SJSA1 (cell line): ENCODE measurements at regions not wholly inside any gene's neighbourhood (a gene's known extent, or its start where the extent isn't known, plus 50 kb on each side); places are given as distances from the start of the nearest gene placed in this dataset.
"Not testable (repeated sequence)": the region's sequence is repeated elsewhere in the genome, so short reads cannot be mapped to it uniquely, and the experiment has no call there.

Experiments used
- DNase-seq, 2 experiments: peaks; one replicate each; pipeline ENCODE4 v3.0.0-alpha.2; 2015 to 2020; ENCODE audit warnings: low spot score in 2 of 2, low read depth in 1 of 2
- H3K27ac ChIP-seq: fragments of 250-450 bp; sonication (Bioruptor Pico); 2 replicates; pipeline ENCODE4 v1.5.1; 2020; ENCODE audit warnings: mild to moderate bottlenecking, moderate library complexity
- H3K27me3 ChIP-seq: fragments of 250-450 bp; sonication (Bioruptor Pico); replicated peaks from 2 replicates; pipeline ENCODE4 v1.5.1; 2020; ENCODE audit warnings: mild to moderate bottlenecking, moderate library complexity
- H3K36me3 ChIP-seq: fragments of 250-450 bp; sonication (Bioruptor Pico); 2 replicates; pipeline ENCODE4 v1.5.1; 2020; ENCODE audit warnings: mild to moderate bottlenecking
- H3K4me1 ChIP-seq: fragments of 250-450 bp; sonication (Bioruptor Pico); replicated peaks from 2 replicates; pipeline ENCODE4 v1.6.1; 2021; ENCODE audit warnings: mild to moderate bottlenecking
- H3K4me3 ChIP-seq: fragments of 250-450 bp; sonication (Bioruptor Pico); 2 replicates; pipeline ENCODE4 v1.5.1; 2020; ENCODE audit warnings: mild to moderate bottlenecking
- H3K9me3 ChIP-seq: fragments of 250-450 bp; sonication (Bioruptor Pico); replicated peaks from 2 replicates; pipeline ENCODE4 v1.5.1; 2020; ENCODE audit warnings: mild to moderate bottlenecking

DNA sequence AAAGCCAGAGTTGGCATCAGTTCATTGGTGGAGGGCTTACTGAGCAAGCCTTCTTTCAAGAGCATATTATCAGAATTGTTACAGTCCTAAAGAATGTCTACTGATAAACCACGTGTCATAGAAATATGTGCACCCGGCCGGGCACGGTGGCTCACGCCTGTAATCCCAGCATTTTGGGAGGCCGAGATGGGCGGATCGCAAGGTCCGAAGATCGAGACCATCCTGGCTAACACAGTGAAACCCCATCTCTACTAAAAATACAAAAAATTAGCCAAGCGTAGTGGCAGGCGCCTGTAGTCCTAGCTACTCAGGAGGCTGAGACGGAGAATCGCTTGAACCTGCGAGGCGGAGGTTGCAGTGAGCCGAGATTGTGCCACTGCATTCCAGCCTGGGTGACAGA lies 66.4 kb upstream of the SLC66A3 start:
- H3K36me3 ChIP-seq, H3K27ac ChIP-seq, H3K27me3 ChIP-seq, H3K4me3 ChIP-seq, H3K4me1 ChIP-seq, H3K9me3 ChIP-seq: not testable (repeated sequence)
- DNase-seq = peak in 1 of 2 experiments; percentile 15

DNA sequence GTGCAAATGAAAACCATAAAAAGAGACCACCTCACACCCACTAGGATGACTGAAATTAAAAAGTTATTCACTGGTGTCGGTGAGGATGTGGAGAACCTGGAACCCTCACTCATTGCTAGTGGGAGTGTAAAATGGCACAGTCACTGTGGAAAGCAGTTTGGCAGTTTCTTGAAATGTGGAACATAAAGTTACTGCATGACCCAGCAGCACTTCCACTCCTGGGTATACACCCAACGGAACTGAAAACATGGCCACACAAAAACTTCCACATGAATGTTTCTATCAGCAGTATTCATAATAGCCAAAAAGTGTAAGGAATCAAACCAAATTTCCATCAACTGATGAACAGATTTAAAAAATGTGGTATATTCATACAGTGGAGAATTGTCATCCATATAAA lies 65.1 kb upstream of the SLC66A3 start:
- H3K27me3 ChIP-seq = no peaks in the 10 kb centered on the region
- peak in 1 of 2 experiments; percentile 14 for DNase-seq
- H3K36me3 ChIP-seq = no peaks in the 10 kb centered on the region
- no peak overlapping the region for H3K27ac ChIP-seq
- H3K9me3 ChIP-seq = no peaks in the 10 kb centered on the region; the same call in 1 of the 2 replicates
- H3K4me3 ChIP-seq = no peak overlapping the region
- peaks cover 9% of the 10 kb centered on the region for H3K4me1 ChIP-seq

DNA sequence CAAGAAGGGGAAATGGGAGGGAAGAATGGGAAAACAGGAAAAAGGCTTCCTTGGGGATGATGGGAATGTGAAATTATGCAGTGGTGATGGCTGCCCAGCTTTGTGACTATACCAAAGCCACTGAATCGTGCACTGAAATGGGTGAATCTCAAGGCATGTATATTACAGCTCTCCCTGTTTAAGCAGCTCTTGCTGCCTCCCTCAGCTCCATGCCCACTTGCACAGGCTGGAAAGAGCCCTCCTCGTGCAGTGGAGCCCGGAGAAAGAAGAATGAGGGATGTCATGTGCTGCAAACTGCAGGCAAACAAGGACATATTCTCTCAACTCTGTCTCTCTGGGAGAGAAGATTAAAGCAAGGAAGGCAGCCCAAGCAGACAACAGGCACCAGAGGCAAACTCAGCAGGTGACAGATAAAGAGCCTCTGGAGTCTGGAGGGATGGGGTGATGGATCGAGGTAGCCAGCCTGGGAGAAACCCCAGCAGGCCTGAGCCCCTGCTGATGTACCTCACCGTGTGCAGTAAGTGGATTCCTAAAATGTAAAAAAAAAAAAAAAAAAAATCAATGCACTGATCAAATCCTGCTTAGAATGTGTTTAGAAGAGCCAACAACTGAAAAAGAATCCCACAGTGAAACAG lies 62.4 kb upstream of the SLC66A3 start:
- no peak overlapping the region for H3K27ac ChIP-seq
- H3K9me3 ChIP-seq = no peaks in the 10 kb centered on the region; the same call in 1 of the 2 replicates
- H3K36me3 ChIP-seq = no peaks in the 10 kb centered on the region
- no peaks in the 10 kb centered on the region for H3K27me3 ChIP-seq
- DNase-seq = peak in 1 of 2 experiments; percentile 12
- H3K4me3 ChIP-seq = no peak overlapping the region
- H3K4me1 ChIP-seq = peaks cover 8% of the 10 kb centered on the region

DNA sequence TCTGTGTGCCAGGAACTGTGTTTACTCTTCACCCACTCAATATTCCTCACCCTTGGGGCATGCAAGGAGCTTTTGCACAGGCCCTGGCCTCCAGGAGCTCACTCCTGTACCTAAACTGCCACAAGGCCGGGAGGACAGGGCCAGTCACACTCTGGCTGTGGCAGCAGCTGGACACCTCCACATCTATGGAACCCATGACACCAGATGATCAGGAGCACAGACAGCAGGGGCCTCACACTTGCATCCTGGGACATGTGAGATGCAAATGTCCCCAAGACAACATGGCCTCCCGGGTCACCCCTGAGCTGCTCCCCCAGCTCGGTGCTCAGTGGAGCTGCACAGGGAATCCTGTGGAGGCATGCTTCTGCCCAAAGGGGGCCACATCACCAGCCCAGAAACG lies 61.8 kb upstream of the SLC66A3 start:
- H3K27me3 ChIP-seq = no peaks in the 10 kb centered on the region

DNA sequence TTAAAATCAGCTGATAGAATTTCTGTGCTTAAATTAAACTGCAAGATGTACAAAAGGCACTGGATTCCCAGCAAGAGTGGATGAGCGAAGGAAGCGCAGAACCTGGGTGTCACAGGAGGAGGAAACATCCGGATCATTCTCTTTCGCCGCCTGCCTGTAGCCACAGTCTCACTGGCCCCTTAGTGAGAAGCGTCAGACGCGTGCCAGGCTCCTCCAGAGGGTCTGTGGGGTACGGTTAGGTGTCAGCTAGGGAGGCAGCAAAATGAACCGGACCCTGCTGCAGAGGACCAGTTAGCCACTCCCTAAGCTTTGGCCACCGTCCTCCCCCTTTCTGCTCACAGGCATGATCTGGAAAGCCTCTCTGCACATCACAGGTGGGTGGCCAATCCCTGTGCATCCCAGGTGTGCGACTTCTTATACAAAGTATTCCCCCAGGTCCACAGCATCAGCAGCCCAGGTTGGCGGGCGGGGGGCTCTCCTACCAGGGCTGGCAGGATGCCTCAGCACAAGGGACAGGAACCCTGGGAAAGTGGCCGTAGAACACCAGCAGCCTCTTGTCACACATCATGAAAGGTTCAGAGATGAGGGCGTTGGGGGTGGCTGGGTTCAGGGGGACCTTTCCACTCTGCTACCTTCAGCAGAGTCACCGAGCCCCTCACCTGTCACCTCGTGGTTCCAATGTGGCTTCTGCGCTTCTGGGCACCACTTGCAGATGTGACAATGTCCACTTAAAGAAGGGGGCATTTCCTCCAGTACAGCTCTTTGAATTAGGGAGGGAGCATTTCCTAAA lies 61.1 kb upstream of the SLC66A3 start:
- Histone ChIP-seq H3K36me3 (no peaks in the 10 kb centered on the region), H3K9me3 (no peaks in the 10 kb centered on the region; the same call in 1 of the 2 replicates), H3K27me3 (no peaks in the 10 kb centered on the region), H3K4me1 (peaks cover 8% of the 10 kb centered on the region), H3K4me3 (no peak overlapping the region), H3K27ac (no peak overlapping the region)
- DNase-seq = peak in 1 of 2 experiments; percentile 34

More for the DNA sequence above, 61.8 kb upstream of the SLC66A3 start:
- DNase-seq = peak in 1 of 2 experiments; percentile 19
- Histone ChIP-seq H3K4me1 (peaks cover 8% of the 10 kb centered on the region), H3K27ac (no peak overlapping the region), H3K9me3 (no peaks in the 10 kb centered on the region; the same call in 1 of the 2 replicates), H3K4me3 (no peak overlapping the region), H3K36me3 (no peaks in the 10 kb centered on the region)

DNA sequence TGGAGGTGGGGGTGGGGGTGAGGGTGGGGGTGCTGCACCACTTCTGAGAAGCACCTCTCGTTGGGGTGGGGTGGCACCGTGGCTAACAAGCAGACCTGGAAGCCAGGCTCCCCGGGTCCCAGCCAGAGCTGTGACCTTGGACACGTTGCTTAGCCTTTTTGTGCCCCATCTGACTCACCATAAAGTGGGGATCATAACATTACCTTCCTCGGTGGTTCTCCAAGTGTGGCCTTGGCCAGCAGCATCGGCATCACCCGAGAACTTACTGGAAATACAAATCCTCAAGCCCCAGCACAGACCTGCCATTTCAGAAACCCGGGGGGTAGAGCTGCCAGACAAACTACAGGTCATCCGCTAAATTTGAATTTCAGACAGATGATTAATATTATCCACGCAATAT lies 58.7 kb upstream of the SLC66A3 start:
- DNase-seq = peak in 1 of 2 experiments; percentile 23
- Histone ChIP-seq H3K9me3 (no peaks in the 10 kb centered on the region; the same call in 1 of the 2 replicates), H3K27ac (no peak overlapping the region), H3K36me3 (no peaks in the 10 kb centered on the region), H3K4me1 (peaks cover 8% of the 10 kb centered on the region), H3K4me3 (no peak overlapping the region), H3K27me3 (no peaks in the 10 kb centered on the region)

DNA sequence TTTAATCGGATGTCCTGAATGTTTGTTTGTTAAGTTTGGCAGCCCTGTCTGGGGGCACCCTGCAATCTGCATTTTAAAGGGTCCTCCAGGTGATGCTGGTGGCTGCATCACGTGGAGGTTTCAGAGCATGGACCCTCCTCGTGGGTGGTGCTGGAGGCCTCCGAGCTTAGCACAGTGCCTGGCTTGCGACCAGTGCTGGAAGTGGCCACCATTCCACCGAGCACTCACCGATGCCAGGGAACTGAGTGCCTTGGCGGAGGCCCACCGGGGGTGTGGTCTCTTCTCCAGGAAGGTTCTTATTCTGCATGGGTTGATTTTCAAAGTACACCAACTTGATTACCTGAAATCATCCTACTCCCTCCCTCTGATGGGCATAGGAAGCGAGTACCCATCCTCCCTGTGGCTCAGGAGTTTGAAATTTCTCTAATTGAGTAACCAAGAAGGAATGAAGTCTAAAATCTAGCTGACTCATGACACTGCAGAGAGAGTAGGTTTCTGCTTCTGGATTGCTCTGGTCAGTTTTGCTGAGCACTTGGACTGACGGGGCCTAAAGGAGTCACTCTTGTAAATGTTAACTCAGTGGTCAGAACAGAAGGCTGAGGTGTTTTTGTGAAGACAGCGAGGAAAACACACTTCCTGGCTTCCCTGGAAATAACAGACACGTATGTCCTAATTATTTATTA lies 58.1 kb upstream of the SLC66A3 start:
- no peaks in the 10 kb centered on the region for H3K27me3 ChIP-seq
- H3K9me3 ChIP-seq = no peaks in the 10 kb centered on the region; the same call in 1 of the 2 replicates
- no peak overlapping the region for H3K27ac ChIP-seq
- peaks cover 8% of the 10 kb centered on the region for H3K4me1 ChIP-seq
- H3K36me3 ChIP-seq = no peaks in the 10 kb centered on the region
- no peak overlapping the region for H3K4me3 ChIP-seq
- peak; percentile 14 to 37 for DNase-seq

DNA sequence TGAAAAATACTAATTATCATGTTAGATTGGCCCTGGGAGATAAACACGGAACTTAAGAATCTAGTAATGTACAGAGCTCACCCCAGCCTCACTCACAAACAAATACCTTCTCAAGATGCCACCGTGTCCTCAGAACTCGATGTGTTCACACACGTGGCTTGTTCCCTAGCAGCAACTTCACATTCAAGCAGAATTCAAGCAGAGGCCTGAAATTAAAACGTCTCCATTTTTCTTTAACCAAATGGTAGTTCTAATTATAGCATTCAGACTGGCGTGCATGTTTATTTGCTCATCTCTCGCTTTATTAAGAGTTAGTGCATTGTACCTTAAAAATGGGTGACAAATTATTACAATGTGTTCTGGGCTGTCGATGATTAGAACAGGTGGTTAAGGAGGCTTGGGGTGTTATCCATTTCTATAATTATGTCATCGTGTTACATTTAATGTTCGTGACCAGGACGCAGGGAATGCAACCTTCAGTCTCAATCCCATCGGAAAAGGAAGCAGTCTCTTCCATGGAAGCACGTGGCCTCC lies 57.3 kb upstream of the SLC66A3 start:
- H3K4me3 ChIP-seq = no peak overlapping the region
- peaks cover 8% of the 10 kb centered on the region for H3K4me1 ChIP-seq
- no peak for DNase-seq
- H3K9me3 ChIP-seq = no peaks in the 10 kb centered on the region
- H3K27ac ChIP-seq = no peak overlapping the region
- no peaks in the 10 kb centered on the region for H3K27me3 ChIP-seq
- no peaks in the 10 kb centered on the region for H3K36me3 ChIP-seq

DNA sequence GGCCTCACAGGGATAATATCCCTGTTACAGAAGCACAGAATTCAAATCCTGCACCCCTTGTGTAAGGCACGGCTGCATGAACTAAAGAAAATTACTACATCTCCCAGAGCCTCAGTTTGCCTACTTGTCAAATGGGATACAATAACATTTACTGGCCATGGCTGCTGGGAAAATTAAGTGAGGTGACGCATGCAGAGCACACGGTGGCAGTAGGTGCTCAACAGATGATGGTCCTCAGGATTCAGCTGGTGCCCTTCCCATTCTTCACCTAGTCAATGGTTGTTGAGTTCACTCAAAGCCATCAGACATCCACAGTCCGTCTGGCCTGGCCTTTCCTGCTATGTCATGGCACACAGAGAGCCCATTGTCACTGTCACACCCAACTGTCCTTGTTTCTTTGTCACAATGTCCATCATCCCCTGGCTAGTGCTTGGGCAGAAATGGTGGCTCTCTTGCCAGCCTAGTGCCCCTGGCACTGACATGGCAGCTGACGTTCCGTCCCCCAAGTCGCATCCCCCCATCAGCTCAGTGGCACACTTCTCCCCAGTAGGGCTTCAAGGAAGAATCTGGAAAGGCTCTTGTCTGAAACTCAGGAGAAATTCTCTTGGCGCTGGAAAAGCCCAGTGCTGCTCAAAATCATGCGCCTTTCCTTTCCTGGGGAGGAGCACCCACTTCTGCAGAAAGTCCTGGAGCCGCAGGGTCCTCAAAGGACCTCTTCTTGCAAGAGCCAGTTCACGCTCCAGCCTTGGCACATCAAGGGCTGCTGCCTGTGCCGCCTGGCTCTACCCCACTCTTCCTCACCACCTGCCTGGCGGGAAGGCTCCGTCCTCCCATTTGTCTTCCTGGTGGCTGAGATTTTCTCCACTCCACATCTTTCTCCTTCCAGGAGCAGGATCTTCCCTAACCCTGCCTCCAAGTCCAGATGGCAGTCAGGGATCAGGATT lies 55.9 kb upstream of the SLC66A3 start:
- no peaks in the 10 kb centered on the region for H3K27me3 ChIP-seq
- H3K27ac ChIP-seq = no peak overlapping the region
- DNase-seq = peak in 1 of 2 experiments; percentile 31
- no peaks in the 10 kb centered on the region for H3K36me3 ChIP-seq
- peaks cover 8% of the 10 kb centered on the region for H3K4me1 ChIP-seq
- no peaks in the 10 kb centered on the region for H3K9me3 ChIP-seq
- no peak overlapping the region for H3K4me3 ChIP-seq

DNA sequence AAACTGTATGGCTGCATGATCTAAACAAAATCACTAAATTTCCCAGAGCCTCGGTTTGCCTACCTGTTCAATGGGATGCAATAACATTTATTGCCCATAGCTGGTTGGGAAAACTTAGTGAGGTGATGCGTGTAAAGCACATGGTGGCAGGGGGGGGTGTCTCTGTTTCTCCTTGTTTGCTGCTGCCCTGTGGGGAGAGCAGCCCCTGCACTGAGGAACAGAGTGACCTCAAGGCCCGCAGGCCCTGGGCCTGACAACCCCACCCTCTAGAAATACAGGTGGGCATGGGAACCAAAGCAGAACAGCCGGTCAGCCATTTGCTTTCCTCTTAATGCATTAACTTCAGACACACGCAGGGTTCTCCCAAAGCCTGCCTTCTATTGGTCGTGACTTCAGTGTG lies 55.1 kb upstream of the SLC66A3 start:
- Histone ChIP-seq H3K36me3 (no peaks in the 10 kb centered on the region), H3K27me3 (no peaks in the 10 kb centered on the region), H3K9me3 (no peaks in the 10 kb centered on the region), H3K4me1 (peaks cover 8% of the 10 kb centered on the region), H3K4me3 (no peak overlapping the region), H3K27ac (no peak overlapping the region)
- DNase-seq = peak in 1 of 2 experiments; percentile 30

DNA sequence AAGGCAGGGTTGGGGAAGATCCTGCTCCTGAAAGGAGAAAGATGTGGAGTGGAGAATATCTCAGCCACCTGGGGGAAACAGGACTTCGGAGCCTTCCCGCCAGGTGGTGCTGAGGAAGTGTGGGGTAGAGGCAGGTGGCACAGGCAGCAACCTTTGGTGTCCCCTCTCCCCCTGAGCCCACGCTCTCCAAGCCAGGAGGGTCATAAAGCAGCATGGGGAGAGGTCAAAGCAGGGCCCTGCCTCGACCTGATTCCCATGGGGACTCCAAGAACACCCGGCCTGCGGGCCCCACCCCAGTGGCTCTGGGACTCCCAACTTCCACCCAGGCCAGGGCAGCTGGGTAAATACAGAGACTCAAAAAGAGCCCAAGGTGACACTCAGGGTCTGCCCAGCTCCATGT lies 54.3 kb upstream of the SLC66A3 start:
- Histone ChIP-seq H3K9me3 (no peaks in the 10 kb centered on the region), H3K4me3 (no peak overlapping the region), H3K36me3 (no peaks in the 10 kb centered on the region), H3K4me1 (peaks cover 8% of the 10 kb centered on the region), H3K27ac (no peak overlapping the region), H3K27me3 (no peaks in the 10 kb centered on the region)
- DNase-seq = peak in 1 of 2 experiments; percentile 32

DNA sequence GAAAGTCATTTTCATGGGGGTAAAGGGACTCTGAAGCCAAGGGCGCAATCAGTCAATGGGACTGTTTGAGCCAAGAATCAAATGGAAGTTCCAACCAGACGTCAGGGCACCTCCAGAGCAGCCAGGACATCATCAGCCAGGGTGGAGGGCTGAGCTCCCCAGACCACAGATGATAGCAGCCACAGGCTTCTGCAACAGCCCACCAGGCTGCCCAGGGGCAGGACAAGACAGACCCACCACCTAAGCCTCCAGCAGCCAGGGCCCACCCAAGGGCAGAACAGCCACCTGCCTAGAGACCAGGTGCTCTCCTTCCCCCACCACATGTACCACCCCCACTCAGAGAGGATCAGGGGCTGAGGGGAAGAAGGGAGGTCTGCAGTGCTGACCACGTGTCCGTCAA lies 53.8 kb upstream of the SLC66A3 start:
- Histone ChIP-seq H3K4me1 (peaks cover 8% of the 10 kb centered on the region), H3K4me3 (no peak overlapping the region), H3K27ac (no peak overlapping the region), H3K9me3 (no peaks in the 10 kb centered on the region), H3K36me3 (no peaks in the 10 kb centered on the region), H3K27me3 (no peaks in the 10 kb centered on the region)
- peak in 1 of 2 experiments; percentile 39 for DNase-seq

DNA sequence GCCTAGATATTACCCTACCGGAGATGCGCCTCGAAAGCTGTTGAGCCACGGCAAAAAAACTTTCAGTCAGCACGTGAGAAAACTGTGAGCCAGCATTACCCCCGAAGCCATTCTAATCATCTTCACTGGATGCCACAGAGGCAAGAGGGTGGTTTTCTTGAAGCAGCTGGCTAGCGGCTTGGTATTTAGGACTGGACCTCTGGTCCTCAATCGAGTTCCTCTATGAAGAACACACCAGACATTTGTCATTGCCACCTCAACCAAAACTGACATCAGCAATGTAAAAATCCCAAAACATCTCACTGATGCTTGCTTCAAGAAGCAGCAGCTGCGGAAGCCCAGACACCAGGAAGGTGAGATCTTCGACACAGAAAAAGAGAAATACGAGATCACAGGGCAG lies 52.8 kb upstream of the SLC66A3 start:
- Histone ChIP-seq H3K4me3 (no peak overlapping the region), H3K27ac (no peak overlapping the region), H3K9me3 (no peaks in the 10 kb centered on the region), H3K4me1 (peaks cover 2% of the 10 kb centered on the region), H3K36me3 (no peaks in the 10 kb centered on the region), H3K27me3 (no peaks in the 10 kb centered on the region)
- peak in 1 of 2 experiments; percentile 21 for DNase-seq
